WTC11 (cell line): ENCODE measurements at regions not wholly inside any gene's neighbourhood (a gene's known extent, or its start where the extent isn't known, plus 50 kb on each side); places are given as distances from the start of the nearest gene placed in this dataset.

Experiments
- ATAC-seq: fragments of 200-7000 bp; cut with Tn5 transposase; 2 replicates; pipeline ENCODE4 v1.10.0; 2021; ENCODE audit warnings: mild to moderate bottlenecking, moderate library complexity
- CTCF ChIA-PET: fragments of 300-600 bp; sonication (Branson Sonifier 250); formaldehyde crosslinking; loops from one replicate; lab custom pipeline; 2021; ENCODE audit warnings: antibody characterized with exemption; lab: Charles Lee
- POLR2A ChIA-PET: fragments of 350-600 bp; sonication (Branson Sonifier 250); formaldehyde crosslinking; loops from one replicate; lab custom pipeline; 2021; ENCODE audit warnings: antibody characterized with exemption; lab: Charles Lee
- DNase-seq: peaks from one replicate; pipeline ENCODE4 v3.0.0; 2021; ENCODE audit warnings: low spot score
- H3K27ac Mint-ChIP-seq: 2 replicates; pipeline ENCODE4 v1.8.0; 2021; ENCODE audit warnings: mixed read lengths
- H3K27me3 Mint-ChIP-seq: 2 replicates; pipeline ENCODE4 v1.8.0; 2021; ENCODE audit warnings: low read depth, mild to moderate bottlenecking, moderate library complexity, mixed read lengths
- H3K36me3 Mint-ChIP-seq: 2 replicates; pipeline ENCODE4 v1.8.0; 2021; ENCODE audit warnings: mixed read lengths
- H3K4me1 Mint-ChIP-seq: 2 replicates; pipeline ENCODE4 v1.8.0; 2022; ENCODE audit warnings: mixed read lengths
- H3K4me3 Mint-ChIP-seq: 2 replicates; pipeline ENCODE4 v1.8.0; 2021; ENCODE audit warnings: mild to moderate bottlenecking, moderate library complexity, mixed read lengths
- H3K9me3 Mint-ChIP-seq: 2 replicates; pipeline ENCODE4 v1.8.0; 2021; ENCODE audit warnings: mixed read lengths
- CREB1 ChIP-seq: sonication (generic); formaldehyde crosslinking; IDR thresholded peaks from 2 replicates; pipeline ENCODE4 v1.8.0; 2023; ENCODE audit warnings: mild to moderate bottlenecking, missing genetic modification reagents
- ELF4 ChIP-seq: sonication (generic); formaldehyde crosslinking; IDR thresholded peaks from 2 replicates; pipeline ENCODE4 v1.8.1; 2022; ENCODE audit warnings: low read depth, mild to moderate bottlenecking, moderate library complexity, missing genetic modification reagents
- GRHL2 ChIP-seq: fragments of 250-450 bp; sonication (Bioruptor Pico); IDR thresholded peaks from 2 replicates; pipeline ENCODE4 v1.8.0; 2022; ENCODE audit warnings: mild to moderate bottlenecking, moderate library complexity; ENCODE audit not compliant: insufficient replicate concordance, severe bottlenecking
- MXD4 ChIP-seq: fragments of 250-450 bp; sonication (Bioruptor Pico); IDR thresholded peaks from 2 replicates; pipeline ENCODE4 v1.8.0; 2021; ENCODE audit warnings: mild to moderate bottlenecking, moderate library complexity, borderline replicate concordance
- NFE2L1 ChIP-seq: sonication (generic); formaldehyde crosslinking; IDR thresholded peaks from 2 replicates; pipeline ENCODE4 v1.8.1; 2023; ENCODE audit warnings: missing genetic modification reagents
- NR2C2 ChIP-seq: sonication (generic); formaldehyde crosslinking; IDR thresholded peaks from 2 replicates; pipeline ENCODE4 v1.8.0; 2022; ENCODE audit warnings: mild to moderate bottlenecking, missing genetic modification reagents
- RELA ChIP-seq: sonication (generic); formaldehyde crosslinking; IDR thresholded peaks from 2 replicates; pipeline ENCODE4 v1.8.1; 2022; ENCODE audit warnings: missing genetic modification reagents, mild to moderate bottlenecking, borderline replicate concordance
- SP1 ChIP-seq: sonication (generic); formaldehyde crosslinking; conservative IDR thresholded peaks from 2 replicates; pipeline ENCODE4 v1.8.1; 2022; ENCODE audit warnings: missing genetic modification reagents
- TF ChIP-seq, protein P1 (sequence below): sonication (generic); formaldehyde crosslinking; IDR thresholded peaks from 2 replicates; pipeline ENCODE4 v1.8.0; 2022; ENCODE audit warnings: missing genetic modification reagents
- TF ChIP-seq, protein P2 (sequence below): sonication (generic); formaldehyde crosslinking; IDR thresholded peaks from 2 replicates; pipeline ENCODE4 v1.8.1; 2023; ENCODE audit warnings: mild to moderate bottlenecking, missing genetic modification reagents
- TF ChIP-seq, protein P3 (sequence below): sonication (generic); formaldehyde crosslinking; IDR thresholded peaks from 2 replicates; pipeline ENCODE4 v1.8.0; 2022; ENCODE audit warnings: mild to moderate bottlenecking, missing genetic modification reagents

DNA sequence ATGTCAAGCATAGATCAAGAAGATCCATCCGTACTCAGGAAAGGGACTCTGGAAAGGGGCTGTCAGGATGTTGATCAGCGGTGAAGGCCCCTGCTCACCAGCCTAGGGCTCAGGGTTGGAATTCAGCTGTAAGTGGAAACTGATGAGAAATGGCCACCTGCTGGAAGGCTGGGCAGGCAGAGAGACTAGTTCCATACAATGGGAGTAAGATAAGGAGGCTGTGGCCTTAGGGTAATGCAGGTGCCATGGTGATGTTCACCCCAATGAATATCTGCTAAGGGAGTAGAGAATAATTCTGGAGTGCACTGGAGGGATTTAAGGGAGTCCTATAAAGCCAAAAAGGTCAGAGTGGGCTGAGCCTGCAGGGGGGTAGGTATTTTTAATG is 256.6 kb downstream of the CYRIA start:
- H3K27ac Mint-ChIP-seq: no peak overlapping the region
- TF ChIP-seq, protein P1, sequence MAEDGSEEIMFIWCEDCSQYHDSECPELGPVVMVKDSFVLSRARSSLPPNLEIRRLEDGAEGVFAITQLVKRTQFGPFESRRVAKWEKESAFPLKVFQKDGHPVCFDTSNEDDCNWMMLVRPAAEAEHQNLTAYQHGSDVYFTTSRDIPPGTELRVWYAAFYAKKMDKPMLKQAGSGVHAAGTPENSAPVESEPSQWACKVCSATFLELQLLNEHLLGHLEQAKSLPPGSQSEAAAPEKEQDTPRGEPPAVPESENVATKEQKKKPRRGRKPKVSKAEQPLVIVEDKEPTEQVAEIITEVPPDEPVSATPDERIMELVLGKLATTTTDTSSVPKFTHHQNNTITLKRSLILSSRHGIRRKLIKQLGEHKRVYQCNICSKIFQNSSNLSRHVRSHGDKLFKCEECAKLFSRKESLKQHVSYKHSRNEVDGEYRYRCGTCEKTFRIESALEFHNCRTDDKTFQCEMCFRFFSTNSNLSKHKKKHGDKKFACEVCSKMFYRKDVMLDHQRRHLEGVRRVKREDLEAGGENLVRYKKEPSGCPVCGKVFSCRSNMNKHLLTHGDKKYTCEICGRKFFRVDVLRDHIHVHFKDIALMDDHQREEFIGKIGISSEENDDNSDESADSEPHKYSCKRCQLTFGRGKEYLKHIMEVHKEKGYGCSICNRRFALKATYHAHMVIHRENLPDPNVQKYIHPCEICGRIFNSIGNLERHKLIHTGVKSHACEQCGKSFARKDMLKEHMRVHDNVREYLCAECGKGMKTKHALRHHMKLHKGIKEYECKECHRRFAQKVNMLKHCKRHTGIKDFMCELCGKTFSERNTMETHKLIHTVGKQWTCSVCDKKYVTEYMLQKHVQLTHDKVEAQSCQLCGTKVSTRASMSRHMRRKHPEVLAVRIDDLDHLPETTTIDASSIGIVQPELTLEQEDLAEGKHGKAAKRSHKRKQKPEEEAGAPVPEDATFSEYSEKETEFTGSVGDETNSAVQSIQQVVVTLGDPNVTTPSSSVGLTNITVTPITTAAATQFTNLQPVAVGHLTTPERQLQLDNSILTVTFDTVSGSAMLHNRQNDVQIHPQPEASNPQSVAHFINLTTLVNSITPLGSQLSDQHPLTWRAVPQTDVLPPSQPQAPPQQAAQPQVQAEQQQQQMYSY: no peak
- TF ChIP-seq MXD4 (CRISPR knock-in tag): no peak
- TF ChIP-seq GRHL2 (CRISPR knock-in tag): no peak
- ChIA-PET POLR2A (no interaction called here), CTCF (no interaction called here)
- DNase-seq (no peak), ATAC-seq (no peak)
- 0 out of 2 replicates have a peak, but pooled peaks cover 3% of the 10 kb centered on the region for H3K4me1 Mint-ChIP-seq
- H3K36me3 Mint-ChIP-seq: no peaks in the 10 kb centered on the region
- no peak overlapping the region for H3K4me3 Mint-ChIP-seq
- no peaks in the 10 kb centered on the region for H3K27me3 Mint-ChIP-seq
- H3K9me3 Mint-ChIP-seq: peaks cover 9% of the 10 kb centered on the region

DNA sequence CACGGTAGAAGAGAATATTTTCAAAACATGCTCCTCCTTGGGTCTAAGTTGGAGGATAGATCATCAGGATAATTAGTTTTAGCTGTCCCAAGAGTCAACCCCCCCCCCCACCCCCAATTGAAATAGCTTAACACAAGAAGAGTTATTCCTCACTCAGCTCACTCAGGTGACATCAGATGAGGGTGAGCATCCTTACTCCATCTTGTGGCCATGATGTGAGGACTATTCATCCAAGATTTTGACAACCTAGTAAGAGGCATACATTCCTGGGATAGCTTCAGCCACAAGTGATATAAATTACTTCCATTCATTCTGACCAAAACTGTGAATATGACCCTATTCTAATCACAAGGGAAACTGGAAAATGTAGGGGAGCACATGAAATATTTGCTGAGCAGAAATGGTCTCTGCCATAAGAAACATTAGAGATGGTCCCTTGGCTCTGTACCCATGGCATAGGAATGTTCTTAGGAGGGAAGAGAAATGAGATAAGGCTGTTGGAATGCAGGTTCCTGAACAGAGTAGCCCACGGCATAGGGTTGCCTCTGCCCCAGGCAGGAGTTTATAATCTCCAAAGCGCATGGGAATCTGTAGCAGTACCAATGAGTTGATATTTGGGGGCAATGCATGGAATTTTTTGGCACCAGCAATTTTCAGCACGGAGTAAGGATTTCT is 257.2 kb downstream of the CYRIA start:
- CTCF ChIA-PET: no interaction called here
- DNase-seq (no peak), ATAC-seq (peak; percentile 44)
- no peak for TF ChIP-seq SP1 (CRISPR knock-in tag)
- TF ChIP-seq CREB1: no peak
- H3K4me1 Mint-ChIP-seq: 0 out of 2 replicates have a peak, but pooled peaks cover 3% of the 10 kb centered on the region
- H3K9me3 Mint-ChIP-seq: peaks cover 9% of the 10 kb centered on the region
- POLR2A ChIA-PET: interaction anchor here (0.6 kb wide), 1 partner anchor 601 kb away, joined by 3 read pairs; no protein-coding TSS in a partner anchor
- H3K27ac Mint-ChIP-seq: no peak overlapping the region
- H3K4me3 Mint-ChIP-seq: no peak overlapping the region
- no peaks in the 10 kb centered on the region for H3K36me3 Mint-ChIP-seq
- H3K27me3 Mint-ChIP-seq: no peaks in the 10 kb centered on the region

DNA sequence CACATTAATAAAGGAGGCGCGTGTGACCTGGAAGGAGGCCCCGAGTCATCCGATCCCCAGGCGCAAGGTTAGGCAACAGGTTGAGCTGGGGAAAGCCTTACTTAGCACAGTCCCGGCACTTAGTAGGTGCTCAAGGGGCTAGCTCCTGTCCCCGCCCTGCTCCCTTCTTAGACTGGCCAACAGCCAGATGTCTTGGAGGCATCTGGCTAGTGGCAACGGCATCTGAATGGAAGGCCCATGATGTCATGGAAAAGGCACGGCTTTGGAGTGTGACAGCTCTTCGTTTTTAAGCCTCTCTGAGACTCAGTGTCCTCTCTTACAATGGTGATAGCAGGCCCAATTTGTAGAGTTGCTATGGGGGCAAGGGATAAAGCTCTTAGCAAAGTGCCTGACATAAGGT is 258.3 kb downstream of the CYRIA start:
- Mint-ChIP-seq H3K4me1 (0 out of 2 replicates have a peak, but pooled peaks cover 3% of the 10 kb centered on the region), H3K27me3 (no peaks in the 10 kb centered on the region), H3K27ac (no peak overlapping the region), H3K9me3 (peaks cover 9% of the 10 kb centered on the region), H3K4me3 (no peak overlapping the region), H3K36me3 (no peaks in the 10 kb centered on the region)
- TF ChIP-seq RELA: no peak
- TF ChIP-seq NFE2L1 (CRISPR knock-in tag): no peak
- TF ChIP-seq, protein P2, sequence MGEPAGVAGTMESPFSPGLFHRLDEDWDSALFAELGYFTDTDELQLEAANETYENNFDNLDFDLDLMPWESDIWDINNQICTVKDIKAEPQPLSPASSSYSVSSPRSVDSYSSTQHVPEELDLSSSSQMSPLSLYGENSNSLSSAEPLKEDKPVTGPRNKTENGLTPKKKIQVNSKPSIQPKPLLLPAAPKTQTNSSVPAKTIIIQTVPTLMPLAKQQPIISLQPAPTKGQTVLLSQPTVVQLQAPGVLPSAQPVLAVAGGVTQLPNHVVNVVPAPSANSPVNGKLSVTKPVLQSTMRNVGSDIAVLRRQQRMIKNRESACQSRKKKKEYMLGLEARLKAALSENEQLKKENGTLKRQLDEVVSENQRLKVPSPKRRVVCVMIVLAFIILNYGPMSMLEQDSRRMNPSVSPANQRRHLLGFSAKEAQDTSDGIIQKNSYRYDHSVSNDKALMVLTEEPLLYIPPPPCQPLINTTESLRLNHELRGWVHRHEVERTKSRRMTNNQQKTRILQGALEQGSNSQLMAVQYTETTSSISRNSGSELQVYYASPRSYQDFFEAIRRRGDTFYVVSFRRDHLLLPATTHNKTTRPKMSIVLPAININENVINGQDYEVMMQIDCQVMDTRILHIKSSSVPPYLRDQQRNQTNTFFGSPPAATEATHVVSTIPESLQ (CRISPR knock-in tag): no peak
- no peak for TF ChIP-seq NR2C2 (CRISPR knock-in tag)
- TF ChIP-seq, protein P3, sequence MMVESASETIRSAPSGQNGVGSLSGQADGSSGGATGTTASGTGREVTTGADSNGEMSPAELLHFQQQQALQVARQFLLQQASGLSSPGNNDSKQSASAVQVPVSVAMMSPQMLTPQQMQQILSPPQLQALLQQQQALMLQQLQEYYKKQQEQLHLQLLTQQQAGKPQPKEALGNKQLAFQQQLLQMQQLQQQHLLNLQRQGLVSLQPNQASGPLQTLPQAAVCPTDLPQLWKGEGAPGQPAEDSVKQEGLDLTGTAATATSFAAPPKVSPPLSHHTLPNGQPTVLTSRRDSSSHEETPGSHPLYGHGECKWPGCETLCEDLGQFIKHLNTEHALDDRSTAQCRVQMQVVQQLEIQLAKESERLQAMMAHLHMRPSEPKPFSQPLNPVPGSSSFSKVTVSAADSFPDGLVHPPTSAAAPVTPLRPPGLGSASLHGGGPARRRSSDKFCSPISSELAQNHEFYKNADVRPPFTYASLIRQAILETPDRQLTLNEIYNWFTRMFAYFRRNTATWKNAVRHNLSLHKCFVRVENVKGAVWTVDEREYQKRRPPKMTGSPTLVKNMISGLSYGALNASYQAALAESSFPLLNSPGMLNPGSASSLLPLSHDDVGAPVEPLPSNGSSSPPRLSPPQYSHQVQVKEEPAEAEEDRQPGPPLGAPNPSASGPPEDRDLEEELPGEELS: no peak
- TF ChIP-seq SP1 (CRISPR knock-in tag): no peak
- TF ChIP-seq ELF4 (CRISPR knock-in tag): no peak
- peak; percentile 60 for ATAC-seq
- ChIA-PET POLR2A (no interaction called here), CTCF (interaction anchor here (0.8 to 1.2 kb wide), 3 partner anchors 118 to 468 kb away, joined by 3 to 4 read pairs (median 3); no protein-coding TSS in a partner anchor)
- no peak for DNase-seq
